GM12878 (cell line): ENCODE measurements at regions not wholly inside any gene's neighbourhood (a gene's known extent, or its start where the extent isn't known, plus 50 kb on each side); places are given as distances from the start of the nearest gene placed in this dataset.

Experiments used
- CBFB ChIP-seq: IDR thresholded peaks from 2 replicates; pipeline ENCODE4 v1.6.1; 2016; ENCODE audit warnings: antibody characterized with exemption, low read depth
- CTCF ChIP-seq, 3 experiments: IDR thresholded peaks in 2 of 3; conservative IDR thresholded peaks in 1 of 3; 2 replicates each; pipeline ENCODE4 v1.5.1; 2011; ENCODE audit warnings: low read depth in 3 of 3, low read length in 3 of 3, mild to moderate bottlenecking in 3 of 3, control low read depth in 2 of 3, moderate library complexity in 2 of 3, inconsistent platforms in 1 of 3, mixed read lengths in 1 of 3; ENCODE audit not compliant: control insufficient read depth in 2 of 3, insufficient read depth in 1 of 3; ENCODE audit errors: extremely low read depth in 1 of 3
- ELK1 ChIP-seq: IDR thresholded peaks from 2 replicates; pipeline ENCODE4 v1.6.1; 2012; ENCODE audit warnings: low read depth, low read length, improper control_type of control experiment
- EZH2 ChIP-seq: IDR thresholded peaks from 2 replicates; pipeline ENCODE4 v1.6.1; 2012; ENCODE audit warnings: low read depth, mild to moderate bottlenecking, control low read depth, inconsistent platforms, low read length, borderline replicate concordance; ENCODE audit not compliant: control insufficient read depth
- NFYA ChIP-seq: IDR thresholded peaks from 2 replicates; pipeline ENCODE4 v1.6.1; 2011; ENCODE audit warnings: low read depth, mild to moderate bottlenecking, low read length, improper control_type of control experiment, borderline replicate concordance
- NRF1 ChIP-seq: conservative IDR thresholded peaks from 2 replicates; pipeline ENCODE4 v1.6.1; 2011; ENCODE audit warnings: mild to moderate bottlenecking, low read depth, low read length, improper control_type of control experiment
- ZBTB40 ChIP-seq: fragments of 450-650 bp; IDR thresholded peaks from 2 replicates; pipeline ENCODE4 v1.6.1; 2016; ENCODE audit warnings: mild to moderate bottlenecking, moderate library complexity, borderline replicate concordance
- ZNF274 ChIP-seq: IDR thresholded peaks from one replicate; pipeline ENCODE4 v1.8.0; 2011; ENCODE audit not compliant: insufficient read length, insufficient read depth

GRCh38 chr12:19801941-19802340, 362.6 kb downstream of the AEBP2 start:
- TF ChIP-seq CTCF (IDR thresholded peaks at IDR 0.05 in 2 of 3, conservative IDR thresholded peaks at IDR 0.05 in 1 of 3; ENCODE audit: control insufficient read depth in 2 of 3, extremely low read depth in 1 of 3, insufficient read depth in 1 of 3, low read depth in 3 of 3, low read length in 3 of 3): no peak
- no peak for TF ChIP-seq EZH2
- TF ChIP-seq ELK1: no peak
- TF ChIP-seq ZBTB40: no peak
- no peak for TF ChIP-seq NFYA
- TF ChIP-seq CBFB: no peak
- no peak for TF ChIP-seq ZNF274
- TF ChIP-seq NRF1: no peak
